ENCODE measurements at regions not wholly inside any gene's neighbourhood (a gene's known extent, or its start where the extent isn't known, plus 50 kb on each side); places are given as distances from the start of the nearest gene placed in this dataset.
"Not testable (repeated sequence)": the region's sequence is repeated elsewhere in the genome, so short reads cannot be mapped to it uniquely, and the experiment has no call there.

DNA sequence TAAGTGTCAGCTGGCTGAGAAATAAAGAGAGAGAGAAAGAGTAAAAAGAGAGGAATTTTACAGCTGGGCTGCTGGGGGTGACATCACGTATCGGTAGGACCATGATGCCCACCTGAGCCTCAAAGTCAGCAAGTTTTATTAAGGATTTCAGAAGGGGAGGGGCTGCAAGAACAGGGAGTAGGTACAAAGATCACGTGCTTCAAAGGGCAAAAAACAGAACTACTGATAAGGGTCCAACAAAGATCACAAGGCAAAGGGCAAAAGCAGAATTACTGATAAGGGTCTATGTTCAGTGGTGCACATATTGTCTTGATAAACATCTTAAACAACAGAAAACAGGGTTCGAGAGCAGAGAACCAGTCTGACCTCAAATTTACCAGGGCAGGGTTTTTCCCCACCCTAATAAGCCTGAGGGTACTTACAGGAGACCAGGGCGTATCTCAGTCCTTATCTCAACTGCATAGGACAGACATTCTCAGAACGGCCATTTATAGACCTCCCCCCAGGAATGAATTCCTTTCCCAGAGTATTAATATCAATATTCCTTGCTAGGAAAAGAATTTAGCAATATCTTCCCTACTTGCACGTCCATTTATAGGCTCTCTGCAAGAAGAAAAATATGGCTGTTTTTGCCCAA is 128.3 kb upstream of the PZP start:
- not testable (repeated sequence) for DNase-seq (ENCODE audit: low spot score)

DNA sequence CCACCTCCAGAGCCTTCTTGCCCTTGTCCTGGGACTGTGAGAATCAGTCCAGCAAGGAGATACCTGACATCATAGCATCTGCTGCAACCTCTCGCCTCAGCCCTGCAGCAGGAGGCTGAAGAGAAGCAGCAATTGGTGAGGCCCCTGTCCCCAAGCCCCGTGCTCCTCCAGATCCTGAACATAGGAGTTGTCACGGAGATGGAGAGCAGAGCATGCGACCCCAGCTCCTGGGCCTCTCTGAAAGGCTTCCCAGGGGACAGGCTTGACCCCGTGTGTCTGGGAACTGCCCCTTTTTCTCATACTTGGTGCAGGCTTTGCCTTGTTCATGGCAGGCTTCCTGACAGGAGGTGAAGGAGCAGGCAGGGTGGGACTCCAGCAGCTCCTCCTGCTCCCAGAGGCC is 127.7 kb upstream of the PZP start:
- no peak for DNase-seq (ENCODE audit: low spot score)

- no peak for DNase-seq (ENCODE audit: low spot score)
Measured at GRCh38 chr12:9334964-9335363, 126.8 kb upstream of the PZP start.

DNA sequence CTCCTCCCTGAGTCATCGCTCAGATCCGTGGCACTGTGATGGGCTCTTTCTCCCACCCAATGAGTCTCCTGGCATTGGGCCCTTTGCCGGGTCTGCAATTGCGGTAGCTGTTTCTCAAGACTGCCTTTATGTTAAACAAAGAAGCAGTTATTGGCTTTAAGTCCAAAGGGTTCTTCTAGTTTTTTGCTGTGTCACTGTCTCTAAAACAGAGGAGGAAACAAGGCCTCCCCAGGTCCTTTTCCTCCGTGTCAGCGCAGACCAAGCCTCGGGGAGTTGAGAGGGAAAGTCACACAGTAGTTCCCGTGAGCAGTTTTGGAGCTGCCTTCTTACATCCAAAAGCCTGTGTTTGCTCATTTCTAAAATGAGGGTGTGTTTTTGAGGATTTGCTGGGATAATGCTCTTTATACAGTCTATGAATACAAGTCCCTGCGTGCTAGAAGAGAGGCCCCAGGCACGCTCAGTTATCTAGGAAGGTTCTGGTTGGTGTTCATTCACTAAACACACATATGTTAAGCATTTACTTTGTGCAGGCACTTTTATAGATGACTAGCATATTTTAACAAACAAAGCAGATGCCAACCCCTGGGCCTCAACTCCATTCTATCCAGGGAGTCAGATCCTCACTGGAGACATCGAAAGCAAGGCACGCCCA is 126.0 kb upstream of the PZP start:
- DNase-seq (ENCODE audit: low spot score) = no peak

DNA sequence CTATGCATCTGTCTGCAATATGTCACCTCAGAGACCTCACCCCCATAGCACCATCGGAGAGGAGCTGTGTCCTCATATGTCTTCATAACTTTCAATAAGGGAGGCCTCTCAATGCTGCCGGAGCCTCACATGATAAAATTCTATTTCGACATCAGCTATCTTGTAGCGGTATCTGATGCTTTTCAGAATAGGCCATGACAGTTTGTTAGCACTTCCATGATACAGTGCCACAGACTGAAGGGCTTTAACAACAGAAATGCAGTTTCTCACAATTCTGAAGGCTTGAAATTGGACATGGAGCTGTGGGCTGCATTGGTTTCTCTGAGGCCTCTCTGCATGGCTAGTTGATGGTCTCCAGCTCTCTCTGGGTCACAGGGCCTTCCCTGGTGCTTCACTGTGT is 125.0 kb upstream of the PZP start:
- no peak for DNase-seq (ENCODE audit: low spot score)

DNA sequence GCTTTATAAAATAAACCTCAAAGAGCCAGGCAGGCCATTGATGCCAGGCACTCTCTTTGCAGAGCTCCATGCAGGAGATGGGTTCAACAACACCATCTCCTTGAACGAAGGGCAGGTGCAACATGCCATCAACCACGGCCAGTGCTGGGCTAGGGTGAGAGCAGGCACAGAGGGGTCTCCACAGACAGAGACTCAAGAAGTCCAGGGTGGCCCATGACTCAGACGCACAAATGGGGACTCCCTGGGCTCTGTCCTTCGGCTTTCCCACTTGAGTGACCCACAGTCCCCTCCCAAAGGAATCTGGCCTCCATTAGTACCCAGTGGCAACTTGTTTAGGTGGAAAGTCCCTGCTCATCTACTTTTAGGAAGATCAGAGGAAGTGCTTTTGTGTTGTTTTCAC is 124.4 kb upstream of the PZP start:
- no peak for DNase-seq (ENCODE audit: low spot score)

DNA sequence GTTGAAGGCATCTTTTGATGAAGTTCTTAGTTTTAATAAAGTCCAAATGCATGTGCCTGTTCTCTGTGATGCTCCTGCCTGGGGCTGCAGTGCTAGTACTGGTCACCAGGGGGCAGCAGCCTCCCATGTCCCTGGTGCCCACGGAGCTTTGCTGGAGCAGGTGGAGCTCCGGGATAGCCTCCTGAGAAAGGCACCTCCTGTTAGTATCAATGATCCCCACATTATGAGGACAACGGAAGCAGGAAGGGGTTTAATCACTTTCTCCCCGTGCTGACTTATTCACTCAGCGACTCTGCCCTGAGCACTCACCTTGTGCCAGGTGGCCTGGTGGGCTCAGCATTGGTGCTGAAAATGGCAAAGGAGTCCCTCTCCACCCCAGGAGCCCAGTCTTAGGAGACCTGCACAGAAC is 123.0 kb upstream of the PZP start:
- peak; percentile 81 for DNase-seq (ENCODE audit: low spot score)

DNA sequence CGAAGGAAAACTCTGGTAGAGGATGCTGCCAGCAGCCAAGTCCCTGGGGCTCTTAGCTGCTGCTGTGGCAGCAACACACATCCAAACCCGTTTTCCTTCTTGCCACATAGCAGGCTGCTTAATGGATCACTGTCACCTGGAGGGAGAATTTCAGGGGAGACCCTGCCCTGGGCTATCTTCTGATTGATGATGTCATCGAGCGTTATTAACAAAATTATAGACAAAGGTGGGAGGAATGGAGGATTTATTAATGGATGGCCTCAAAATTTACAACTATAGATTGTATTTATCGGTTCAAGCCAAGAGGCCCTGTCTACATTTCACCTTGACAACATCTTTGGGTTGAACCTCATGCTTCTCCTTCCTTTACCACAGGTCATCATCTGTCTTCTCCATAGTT is 120.8 kb upstream of the PZP start:
- DNase-seq (ENCODE audit: low spot score) = no peak

GRCh38 chr12:9328065-9328464 is 119.9 kb upstream of the PZP start:
- no peak for DNase-seq (ENCODE audit: low spot score)

DNA sequence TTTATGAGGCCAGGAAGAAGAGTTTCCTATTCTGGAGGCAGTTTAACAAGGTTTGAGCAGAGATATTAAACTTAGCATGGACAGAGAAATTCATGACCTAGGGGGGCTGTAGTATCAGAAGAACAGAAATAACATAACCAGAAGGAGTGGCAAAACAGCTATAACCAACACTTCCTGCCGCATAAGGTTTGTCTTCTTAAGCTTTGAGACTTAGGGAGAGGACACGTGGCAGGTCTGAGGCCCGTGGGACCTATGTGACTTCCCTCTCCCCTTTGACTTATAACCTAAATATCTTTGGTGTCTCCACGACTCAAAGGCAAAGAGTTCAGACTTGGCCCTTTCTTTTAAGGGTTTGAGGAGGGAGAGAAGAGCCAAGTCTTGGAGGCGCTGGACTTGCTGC is 119.1 kb upstream of the PZP start:
- DNase-seq (ENCODE audit: low spot score) = no peak

GRCh38 chr12:9326849-9327248 is 118.7 kb upstream of the PZP start:
- not testable (repeated sequence) for DNase-seq (ENCODE audit: low spot score)

GRCh38 chr12:9326085-9326484 is 117.9 kb upstream of the PZP start:
- no peak for DNase-seq (ENCODE audit: low spot score)

GRCh38 chr12:9325471-9325870 is 117.3 kb upstream of the PZP start:
- DNase-seq (ENCODE audit: low spot score) = no peak

GRCh38 chr12:9324782-9325181 is 116.6 kb upstream of the PZP start:
- DNase-seq (ENCODE audit: low spot score) = no peak

GRCh38 chr12:9323144-9323681 is 115.0 kb upstream of the PZP start:
- no peak for DNase-seq (ENCODE audit: low spot score)

GRCh38 chr12:9319842-9320173 is 111.6 kb upstream of the PZP start:
- DNase-seq (ENCODE audit: low spot score) = no peak

DNA sequence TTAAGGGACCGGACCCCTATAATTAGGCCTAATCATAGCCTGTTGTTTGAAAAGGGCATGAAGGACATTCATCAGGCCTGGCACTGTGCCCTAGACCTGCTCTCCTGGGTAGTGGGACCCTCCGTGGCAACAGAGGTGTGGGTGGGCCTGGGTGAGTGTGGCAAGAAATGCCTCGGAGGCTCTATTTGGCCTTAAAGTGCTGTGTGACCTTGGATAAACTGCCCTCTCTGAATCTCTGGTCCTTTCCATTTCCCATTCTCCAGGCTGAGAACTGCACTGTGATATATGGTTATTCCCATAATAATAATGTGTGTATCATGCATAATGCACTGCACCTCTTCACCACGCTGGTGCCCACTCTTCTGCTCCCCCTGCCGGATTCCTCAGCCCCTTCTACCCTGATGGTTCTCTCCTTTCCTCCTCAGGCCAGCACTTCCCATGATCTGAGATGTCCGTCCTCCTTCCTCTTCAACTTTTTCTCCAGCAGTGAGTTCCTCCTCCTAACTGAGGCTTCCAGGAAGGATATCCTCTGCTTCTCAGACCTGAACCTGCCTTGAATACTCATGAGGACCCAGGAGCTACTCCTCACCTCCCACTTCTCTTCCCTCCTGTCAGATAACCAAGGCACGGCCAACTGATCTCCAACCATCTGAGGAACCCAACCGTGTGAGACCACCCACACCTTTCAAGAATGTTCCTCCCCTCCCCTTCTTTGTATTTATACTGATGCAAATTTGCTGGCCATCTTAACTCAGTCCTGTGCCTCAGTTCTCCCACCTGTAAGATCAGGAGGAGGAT is 111.0 kb upstream of the PZP start:
- peak; percentile 39 for DNase-seq (ENCODE audit: low spot score)

DNA sequence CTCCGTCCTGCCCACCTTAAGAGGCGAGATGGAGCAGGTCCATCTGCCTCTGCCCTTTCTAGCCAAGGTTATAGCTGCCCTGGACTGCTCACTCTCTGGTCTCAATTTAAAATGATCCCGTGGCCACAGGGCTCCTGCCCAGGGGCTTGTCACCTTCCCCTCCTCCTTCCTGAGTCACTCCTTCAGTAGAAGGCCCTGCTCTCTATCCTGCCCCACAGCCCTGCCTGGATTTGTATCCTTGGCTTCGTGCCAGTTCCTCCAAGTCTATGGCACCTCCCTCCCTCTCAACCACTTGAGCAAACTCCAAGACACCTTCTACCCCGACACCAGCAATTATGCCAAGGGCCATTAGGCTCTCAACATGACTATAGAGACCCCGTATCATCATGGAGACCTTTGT is 105.3 kb upstream of the PZP start:
- DNase-seq (ENCODE audit: low spot score) = not testable (repeated sequence)

- DNase-seq (ENCODE audit: low spot score) = not testable (repeated sequence)
Measured at GRCh38 chr12:9312406-9313392, 104.5 kb upstream of the PZP start.

DNA sequence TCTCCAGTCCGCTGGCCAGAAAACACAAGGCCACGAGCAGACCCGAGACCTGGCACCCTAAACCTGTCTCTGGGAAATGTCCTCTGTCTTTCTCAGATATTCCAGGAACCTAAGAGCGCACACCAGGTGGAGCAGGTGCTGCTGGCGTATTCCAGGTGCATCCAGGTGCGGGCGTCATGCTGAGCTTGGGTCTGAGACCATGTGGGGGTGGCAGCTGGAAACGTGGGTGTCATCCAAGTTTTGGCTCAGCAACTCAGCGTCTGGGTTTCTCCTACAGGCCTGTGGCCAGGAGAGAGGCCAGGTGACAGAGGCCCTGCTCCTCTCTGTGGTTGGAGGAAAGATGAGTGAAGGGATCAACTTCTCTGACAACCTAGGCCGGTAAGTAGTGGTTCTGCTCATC is 103.3 kb upstream of the PZP start:
- not testable (repeated sequence) for DNase-seq (ENCODE audit: low spot score)

- not testable (repeated sequence) for DNase-seq (ENCODE audit: low spot score)
Measured at GRCh38 chr12:9310645-9311044, 102.5 kb upstream of the PZP start.

DNA sequence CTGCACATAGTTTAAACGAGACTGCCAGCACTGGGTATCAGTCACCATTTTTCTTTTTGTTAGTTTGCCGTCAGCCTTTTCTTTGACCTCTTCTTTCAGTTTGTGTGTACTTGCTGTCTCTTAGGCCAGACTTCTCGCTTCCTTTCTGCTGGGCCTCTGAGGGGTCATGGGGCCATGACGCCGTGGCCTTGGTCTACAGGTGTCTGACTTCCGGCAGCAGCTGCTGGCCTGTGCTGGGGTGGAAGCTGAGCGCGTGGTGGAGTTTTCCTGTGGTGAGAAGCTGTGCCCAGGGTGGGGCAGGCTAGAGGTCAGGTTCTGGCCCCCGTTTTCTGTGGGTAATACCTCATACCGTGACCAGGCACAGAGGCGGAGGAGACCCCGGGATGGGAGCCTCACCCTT is 101.6 kb upstream of the PZP start:
- not testable (repeated sequence) for DNase-seq (ENCODE audit: low spot score)

All from D341Med (cell line).